G401.6 (cell line): ENCODE measurements at regions not wholly inside any gene's neighbourhood (a gene's known extent, or its start where the extent isn't known, plus 50 kb on each side); places are given as distances from the start of the nearest gene placed in this dataset.
"Not testable (repeated sequence)": the region's sequence is repeated elsewhere in the genome, so short reads cannot be mapped to it uniquely, and the experiment has no call there.

Experiments
- FAIRE-seq: peaks from 2 replicates; lab custom pipeline; 2012; peaks lifted over from hg19 to GRCh38; lab: Jason Lieb, UNC

DNA sequence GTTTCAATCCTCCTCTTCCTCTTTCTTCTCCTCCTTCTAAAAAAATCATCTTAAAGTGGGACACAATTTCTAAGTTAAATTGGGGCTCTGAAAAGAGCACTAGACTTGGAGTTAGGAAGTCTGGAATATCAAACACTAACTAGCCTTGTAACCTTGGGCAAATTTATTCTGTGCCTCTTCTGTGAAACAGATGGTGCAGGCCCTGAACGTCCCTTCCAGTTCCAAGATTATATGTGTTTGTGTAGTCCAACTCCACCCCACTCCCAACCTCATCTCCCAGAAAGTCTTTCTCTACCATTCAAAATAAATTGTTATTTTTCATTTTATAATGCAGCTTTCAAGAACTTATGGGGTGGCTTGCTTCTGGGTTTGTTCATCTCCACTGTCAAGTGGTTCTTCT is 630.0 kb downstream of the LMO4 start:
- FAIRE-seq = no peak

DNA sequence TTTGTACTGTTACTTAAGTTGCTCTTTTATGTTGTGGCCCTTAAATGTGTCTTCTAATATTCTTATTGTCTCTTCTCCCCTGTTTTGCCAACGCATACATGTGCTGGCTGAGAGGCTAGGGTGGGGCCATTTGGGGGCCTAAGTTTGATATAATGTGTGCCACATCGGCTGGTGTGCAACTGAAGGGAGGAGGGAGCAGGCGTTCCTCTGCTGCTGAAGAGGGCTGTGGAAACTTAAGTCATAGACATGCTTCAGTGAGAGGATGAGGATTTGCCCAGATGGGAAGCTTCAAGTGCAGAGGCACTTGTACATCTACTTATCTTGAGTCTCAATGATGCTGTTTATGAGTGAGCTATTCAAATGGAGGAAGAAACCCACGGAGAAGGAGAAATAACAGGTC is 630.6 kb downstream of the LMO4 start:
- FAIRE-seq = no peak

DNA sequence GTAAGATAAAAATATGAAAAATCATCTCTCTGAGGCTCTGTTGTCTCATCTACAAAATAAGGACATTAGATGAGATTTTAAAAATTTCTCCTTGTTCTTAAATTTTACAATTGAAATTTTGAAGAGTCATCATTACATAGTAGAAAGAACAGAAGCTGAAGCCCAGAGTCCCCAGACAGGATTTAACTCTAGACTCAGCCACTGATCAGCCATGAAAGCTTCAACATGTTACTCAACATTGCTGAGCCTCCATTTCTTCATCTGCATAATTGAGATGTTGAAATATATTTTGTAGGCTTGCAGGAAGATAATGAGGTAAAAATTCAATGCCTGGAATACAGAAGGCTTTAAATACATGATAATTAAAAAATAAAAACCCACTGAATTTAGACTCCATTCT is 633.3 kb downstream of the LMO4 start:
- no peak for FAIRE-seq

DNA sequence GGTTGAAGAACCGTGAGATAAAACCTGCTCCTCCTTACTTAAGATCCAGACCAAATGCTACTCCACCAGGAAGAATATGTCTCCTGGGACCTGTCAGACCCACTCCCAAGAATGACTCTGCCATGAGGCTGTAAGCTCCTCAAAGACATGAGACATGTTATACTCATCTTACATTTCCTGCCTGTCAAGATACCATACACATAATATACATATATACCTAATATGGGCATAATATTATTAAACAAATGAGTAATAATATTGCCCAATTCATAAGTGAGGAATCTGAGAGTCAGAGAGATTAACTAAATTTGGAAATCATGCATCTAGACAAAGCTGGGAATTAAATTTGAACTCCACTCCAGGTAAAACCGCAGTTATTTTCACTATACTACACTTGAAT is 634.9 kb downstream of the LMO4 start:
- no peak for FAIRE-seq

DNA sequence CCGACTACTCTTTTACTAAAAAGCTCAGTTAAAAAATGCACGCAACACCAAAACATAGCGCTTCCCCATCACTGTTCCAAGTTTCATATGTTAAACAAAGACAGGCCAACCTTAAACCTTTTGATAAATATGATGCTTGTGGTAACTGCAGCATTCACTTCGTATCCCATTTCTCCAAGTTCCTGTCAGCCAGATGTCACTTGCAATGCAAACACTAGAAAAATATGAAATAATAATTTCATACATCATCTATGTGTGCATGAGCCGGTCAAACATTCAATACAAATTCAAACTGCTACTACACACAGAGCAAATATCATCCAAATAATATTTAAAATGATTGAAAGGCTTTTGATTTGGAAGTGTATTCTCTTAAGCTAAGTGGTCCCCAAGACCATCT is 636.5 kb downstream of the LMO4 start:
- FAIRE-seq = no peak

DNA sequence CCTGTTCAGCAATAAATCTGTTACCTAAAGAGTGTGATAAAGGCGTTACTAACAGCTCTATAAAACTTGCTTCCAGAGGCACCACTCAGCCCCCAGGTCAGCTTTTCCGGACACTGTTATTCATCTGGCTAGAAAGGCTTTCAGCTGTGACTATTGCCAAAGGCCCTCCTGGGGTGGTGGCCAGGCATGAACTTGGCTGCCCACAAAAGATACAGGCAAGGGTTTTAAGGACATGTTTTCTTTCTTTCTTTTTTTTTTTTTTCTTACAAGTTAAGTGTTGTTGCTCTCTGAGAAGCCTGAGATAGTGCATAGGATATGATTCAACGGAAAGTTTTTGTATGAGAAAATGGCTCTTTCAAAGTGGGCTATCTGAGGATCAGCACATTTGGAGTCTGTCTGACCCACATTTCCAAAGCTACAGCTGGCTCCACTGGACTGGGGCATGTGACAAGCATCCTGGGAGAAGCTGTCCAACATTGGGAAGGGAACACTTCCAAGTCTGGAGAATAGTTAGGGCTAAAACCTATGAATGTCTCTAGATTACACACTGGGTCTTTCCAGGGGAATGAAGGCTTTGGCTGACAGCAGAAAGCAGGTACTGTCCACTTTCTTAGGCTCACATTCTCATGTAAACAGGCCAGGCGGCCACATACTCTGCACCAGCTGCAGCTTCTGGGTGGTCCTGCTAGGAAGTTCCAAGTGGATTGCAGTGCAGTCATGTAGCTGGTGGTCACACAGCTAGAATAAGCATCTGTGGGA is 639.7 kb downstream of the LMO4 start:
- FAIRE-seq = no peak

DNA sequence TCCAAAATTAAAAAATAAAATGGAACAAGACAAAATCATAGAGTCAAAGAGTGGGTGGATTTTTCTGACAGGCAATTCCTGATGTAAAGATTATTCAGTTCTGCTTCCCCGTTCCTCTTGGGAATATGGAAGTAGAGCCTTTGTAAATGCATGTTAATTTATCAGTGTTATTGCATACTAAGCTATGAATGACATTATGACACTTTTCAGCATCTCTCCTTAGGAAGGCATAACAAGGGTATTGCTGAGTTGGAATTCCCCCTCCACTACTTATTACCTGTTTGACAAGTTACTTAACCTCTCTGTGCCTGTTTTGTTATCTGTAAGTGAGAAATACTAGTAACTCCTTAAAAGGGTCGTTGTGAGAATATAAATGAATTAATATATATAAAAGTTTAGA is 640.4 kb downstream of the LMO4 start:
- no peak for FAIRE-seq

DNA sequence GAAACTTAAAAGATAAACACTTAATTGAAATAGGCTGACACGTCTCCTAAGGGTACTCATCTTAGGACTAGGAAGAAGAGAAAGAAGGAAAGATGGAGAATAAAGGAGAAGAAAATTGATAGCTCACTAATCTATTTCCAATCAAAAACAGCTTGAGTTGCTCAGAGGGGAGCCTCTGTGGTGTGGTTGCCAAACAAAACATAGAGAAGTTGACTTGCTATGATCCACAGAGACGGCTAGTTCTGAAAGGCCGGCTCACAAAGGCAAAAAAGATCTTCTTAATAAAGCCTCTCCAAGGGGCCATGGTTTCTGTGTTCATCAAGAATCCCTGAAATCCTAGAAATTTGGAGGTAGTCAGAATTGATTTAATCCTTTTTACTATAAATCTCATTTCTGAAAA is 644.1 kb downstream of the LMO4 start:
- no peak for FAIRE-seq

DNA sequence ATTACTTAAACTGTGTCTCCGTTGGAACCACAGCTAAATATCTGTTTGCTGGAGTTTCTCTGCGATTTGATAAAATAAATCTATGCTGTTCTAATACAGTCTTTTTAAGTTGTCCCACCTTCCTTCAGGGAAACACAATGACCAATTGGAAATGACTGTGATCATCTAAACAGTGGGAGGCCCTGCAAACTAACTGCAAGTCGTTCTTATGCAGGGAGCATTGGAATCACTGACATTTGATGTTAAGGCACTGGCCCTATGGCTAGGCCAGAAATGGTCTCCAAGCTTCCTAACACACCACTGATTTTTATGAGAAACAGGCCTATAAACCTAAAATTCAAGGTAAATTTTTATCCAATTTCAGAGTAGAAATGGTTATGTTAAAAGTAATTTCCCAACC is 645.2 kb downstream of the LMO4 start:
- no peak for FAIRE-seq

DNA sequence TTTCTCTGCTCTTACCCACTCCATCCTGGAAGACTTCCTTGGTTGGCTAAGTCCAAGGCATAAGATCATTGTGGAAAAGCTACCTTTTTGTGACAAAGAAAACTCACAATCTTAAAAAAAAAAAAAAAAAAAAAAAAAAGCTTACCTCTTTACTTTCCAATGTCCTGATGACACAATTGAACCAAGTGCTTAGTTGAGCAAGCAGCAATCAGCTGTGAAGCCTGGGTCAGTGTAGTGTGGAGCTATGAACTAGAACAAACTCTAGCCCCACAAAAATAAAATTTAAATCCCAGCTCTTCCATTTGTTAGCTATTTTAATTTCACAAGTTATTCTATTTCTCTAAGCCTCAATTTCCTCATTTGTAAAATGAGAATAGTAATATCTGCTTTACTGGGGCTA is 647.6 kb downstream of the LMO4 start:
- FAIRE-seq = no peak

DNA sequence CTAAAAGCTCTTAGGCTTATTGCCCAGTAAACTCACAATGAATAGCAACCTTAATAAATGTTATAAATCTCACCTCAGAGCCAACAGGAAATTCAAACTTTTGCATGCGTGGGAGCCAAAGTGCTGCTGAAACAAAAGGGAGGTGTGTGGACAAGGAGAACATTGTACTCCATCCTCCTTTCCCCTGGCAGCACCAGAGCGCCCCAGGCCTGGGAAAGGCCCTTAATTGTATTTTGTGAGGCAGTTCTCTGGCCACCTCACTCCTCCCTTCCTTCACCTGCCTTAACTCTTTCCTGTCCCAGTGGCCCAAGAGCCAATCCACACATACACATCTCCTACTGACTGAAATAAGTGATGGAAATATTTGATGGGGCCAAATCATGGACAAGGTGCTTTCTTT is 648.5 kb downstream of the LMO4 start:
- no peak for FAIRE-seq

DNA sequence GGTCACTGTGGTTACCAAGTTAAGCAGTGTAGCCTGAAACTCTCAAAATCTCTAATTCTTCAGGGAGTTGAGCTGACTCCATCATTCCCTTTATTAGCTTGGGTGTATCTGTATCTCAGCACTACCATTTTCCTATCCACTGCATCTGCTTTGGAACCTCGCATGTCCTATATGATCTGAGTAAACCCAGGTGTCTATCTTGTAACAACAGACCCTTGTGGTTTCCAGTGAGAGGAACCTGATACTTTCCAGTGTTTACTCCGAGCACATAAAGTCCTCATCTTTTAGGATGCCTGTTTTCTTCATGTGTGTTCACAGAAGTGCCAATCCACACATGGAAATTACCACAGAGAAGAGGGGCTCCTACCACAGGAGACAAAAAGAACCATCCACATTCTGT is 650.4 kb downstream of the LMO4 start:
- FAIRE-seq = no peak

DNA sequence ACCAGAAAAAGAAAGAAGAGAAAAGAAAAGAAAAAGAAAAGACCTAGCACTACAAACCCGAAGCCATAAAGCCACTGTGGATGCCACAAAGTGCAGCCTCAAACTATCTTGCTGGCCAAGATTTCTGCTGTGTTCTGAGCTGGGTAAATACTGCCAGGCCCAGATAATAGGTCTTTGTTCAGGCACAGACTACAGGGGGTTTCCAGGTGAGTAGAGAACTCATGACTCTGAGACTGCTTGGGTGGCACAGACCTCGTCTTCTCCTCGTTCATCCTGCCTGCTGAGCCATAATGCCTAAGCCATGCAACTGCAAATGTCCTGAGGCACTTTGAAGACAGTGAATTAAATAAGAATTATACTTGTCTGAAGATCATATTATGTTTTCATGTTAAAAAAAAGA is 651.8 kb downstream of the LMO4 start:
- FAIRE-seq = no peak

DNA sequence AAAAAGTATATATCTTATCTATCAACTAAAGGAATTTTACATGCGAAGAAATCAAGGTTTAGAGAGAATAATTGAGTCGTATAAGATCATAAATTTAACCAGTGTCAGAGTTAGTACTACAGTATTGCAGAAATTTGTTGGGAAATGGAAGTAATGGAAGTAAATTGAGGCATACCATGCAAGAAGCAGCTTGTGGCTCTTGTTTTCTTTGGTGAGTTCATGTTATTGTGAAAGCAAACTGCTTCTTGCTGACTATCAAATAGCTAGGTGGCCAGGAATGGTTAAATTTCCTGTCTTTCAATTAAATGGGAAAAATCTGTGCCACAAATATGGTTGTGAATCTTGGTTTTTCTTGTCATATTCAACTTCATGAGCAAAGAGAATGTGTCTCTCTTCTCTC is 652.7 kb downstream of the LMO4 start:
- no peak for FAIRE-seq

DNA sequence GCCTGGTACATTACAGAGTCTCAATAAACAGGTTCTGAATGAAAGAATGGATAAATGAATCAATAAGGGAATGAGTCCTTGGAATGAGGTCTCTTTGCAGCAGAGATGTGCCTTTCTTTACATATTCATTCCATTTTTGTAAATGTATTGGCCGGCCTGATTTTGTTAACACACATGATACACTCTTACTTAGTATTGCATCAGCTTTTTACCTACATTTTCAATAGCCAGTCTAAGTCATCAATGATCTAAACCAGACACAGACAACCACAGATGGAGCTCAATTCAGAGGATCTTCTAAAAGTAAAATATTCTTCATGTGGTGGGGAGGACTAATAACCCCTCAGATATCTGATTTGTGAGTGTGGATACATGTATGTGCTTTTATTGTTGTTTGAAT is 653.1 kb downstream of the LMO4 start:
- FAIRE-seq = no peak

DNA sequence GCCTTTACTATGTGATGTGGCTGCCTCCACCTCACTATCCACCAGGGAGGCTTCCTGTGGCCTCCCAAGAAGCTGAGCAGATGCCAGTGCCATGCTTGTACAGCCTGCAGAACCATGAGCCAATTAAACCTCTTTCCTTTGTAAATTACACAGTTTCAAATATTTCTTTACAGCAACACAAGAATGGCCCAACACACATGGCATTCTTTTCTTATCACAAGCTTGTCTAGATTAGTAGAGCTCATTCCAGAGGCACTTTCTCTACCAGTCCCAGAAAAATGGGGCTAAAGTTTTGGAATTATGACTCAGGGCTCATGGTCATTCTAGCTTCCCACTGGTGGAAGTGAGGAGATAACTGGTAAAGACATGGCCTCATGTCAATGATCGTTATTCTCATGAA is 655.2 kb downstream of the LMO4 start:
- FAIRE-seq = no peak

DNA sequence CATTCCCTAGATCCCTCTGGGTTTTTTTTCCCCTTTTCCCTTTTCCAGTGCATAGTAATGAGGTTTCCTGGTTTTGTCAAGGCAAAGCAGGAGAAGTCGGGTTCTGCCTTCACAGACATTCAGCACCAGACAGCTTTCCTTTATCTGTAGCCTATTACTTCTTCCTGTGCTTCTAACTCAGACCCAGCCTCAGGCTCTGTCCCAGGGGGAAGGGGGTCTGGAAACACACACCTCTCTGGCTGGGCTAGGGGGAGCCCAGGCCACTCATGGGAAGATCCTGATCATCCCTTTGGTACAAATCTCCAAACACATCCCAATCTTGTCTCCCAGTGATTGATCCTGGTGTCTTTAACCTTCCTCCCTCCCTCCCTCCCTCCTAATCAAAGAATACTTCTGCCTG is 656.4 kb downstream of the LMO4 start:
- no peak for FAIRE-seq

DNA sequence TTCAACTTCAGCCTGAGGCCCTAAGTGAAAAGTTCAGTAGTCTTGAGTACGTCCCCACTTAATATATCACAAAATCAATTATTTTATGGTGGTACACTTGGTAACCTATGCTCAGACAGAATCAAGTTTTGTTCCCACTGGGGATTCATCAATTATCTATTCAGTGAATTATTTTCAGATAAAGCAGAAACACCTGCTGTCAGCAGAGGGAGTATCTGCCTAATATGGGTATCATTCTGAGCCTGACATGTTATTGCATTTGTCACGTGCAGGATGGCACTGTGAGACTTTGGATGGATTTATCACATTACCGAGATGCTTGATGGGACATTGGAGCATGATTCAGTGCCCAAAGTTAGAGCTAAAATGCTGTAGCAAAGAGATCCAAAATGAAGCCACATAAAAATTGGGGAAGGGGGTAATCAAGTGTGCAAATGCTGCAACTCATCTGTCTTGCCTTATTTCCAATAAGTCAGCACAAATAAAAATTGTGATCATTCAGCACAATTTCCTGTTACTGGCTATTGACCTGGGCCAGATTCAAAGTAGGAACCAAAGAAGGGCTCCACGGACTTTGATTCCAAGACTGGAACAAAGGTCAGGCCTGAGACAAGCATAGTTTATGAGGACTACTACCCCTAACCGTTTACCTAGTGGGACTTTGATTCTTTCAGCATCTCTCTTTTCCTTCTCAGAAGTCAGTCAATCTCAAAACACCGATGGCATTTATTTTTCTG is 657.6 kb downstream of the LMO4 start:
- FAIRE-seq = no peak

DNA sequence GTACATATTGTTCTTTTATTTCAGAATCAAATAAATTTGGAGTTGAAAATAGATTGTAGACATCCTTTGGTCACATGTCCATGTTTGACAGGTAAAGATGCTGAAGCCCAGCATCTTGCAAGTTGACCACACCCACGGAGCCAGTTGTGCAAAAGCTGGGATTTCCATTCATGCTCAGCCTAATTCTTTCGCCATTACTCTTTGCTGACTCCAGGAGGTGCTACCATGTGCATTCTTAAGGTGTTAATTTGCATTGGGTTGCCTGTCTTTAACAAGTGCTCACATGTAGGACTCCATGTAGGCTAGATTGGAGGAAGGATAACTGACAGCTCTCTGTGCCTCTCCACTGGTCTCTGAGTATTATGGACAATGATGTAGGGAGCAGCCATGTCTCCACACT is 660.7 kb downstream of the LMO4 start:
- no peak for FAIRE-seq

DNA sequence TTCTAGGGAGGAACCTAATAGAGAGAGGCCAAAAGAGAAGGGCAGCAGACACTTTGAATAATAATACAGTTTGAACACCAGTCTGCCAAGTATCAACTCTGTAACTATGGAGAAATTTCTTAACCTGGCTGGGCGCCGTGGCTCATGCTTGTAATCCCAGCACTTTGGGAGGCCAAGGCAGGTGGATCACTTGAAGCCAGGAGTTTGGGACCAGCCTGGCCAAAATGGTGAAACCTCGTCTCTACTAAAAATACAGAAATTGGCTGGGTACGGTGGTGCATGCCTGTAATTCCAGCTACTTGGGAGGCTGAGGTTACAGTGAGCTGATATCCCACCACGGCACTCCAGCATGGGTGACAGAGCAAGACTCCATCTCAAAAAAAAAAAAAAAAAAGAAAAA is 663.9 kb downstream of the LMO4 start:
- FAIRE-seq = not testable (repeated sequence)

DNA sequence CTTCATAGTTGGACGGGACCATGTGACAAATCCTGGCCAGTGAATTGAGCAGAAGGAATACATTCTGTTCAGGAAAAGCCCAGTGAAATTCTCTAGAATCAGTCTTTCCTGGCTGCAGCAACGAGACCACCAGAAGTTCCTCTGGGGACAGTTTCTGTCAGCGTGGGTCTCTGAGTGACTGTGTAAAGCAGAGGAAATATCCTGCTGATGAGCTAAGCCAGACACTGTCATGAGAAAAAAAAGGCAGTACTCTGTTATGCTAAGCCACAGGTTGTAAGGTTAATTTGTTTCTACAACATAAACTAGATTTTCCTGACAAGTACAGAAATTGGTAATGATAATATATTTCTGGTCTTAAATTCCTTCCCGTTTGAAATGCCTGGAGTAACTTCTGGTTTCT is 664.4 kb downstream of the LMO4 start:
- FAIRE-seq = no peak

DNA sequence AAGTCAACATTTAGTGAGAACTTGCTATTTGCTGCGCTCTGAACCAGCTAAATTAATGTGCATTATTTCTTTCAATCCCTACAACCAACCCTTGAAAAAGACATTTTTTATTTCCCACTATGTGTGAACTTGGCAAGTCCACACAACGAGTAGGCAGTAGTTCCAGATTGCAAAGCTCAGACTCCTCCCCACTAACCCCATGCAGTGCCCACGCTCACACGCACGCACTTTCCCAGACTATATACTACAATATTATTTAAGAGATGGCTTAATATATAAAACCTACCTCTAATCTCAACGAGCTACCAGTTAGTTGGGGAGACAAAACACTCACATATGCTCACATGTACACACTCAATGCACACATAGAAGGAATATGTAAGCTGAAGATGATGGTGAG is 671.2 kb downstream of the LMO4 start:
- no peak for FAIRE-seq

DNA sequence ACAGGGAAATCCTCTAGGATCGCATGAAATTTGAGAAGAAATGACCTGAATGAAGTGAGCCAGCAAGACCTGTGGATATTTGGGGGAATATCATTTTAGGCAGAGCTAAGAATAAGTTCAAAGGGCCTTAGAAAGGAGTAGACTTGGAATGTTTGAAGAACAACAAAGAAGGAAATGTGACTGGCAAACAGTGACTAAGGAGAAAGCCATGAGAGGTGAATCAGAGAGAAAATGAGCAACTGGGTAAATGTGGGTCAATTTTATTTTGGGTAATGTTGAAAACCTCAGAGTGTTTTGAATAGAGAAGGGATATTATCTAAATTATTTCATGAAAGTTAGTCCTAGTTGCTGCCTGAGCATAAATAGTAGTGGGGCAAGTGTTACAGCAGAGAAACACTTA is 672.8 kb downstream of the LMO4 start:
- FAIRE-seq = no peak

DNA sequence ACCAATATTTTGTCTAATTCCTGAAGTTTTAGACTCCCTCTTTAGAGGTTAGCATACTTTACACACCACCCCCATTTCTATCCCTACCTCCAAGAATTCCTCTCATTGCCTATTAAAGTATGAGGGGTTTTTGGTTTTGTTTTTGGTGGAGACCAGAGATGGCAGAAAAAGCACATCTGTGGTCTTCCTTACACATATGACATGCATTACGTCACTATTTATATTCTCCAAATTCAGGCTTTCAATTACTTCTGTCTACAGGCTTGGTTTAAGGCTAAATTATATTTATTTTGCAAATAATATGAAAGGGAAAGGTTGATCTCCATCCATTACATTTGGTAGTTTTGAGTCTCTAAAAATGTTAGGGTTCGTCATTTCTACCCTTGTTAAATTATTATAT is 674.6 kb downstream of the LMO4 start:
- no peak for FAIRE-seq
